Hepatocyte (in vitro differentiated cells): ENCODE measurements at regions not wholly inside any gene's neighbourhood (a gene's known extent, or its start where the extent isn't known, plus 50 kb on each side); places are given as distances from the start of the nearest gene placed in this dataset.

Experiments used
- CTCF ChIP-seq: fragments of 200-600 bp; sonication (generic); IDR thresholded peaks from 2 replicates; pipeline ENCODE4 v1.5.1; 2016; ENCODE audit warnings: antibody characterized with exemption, mild to moderate bottlenecking; ENCODE audit not compliant: poor library complexity
- EZH2 ChIP-seq: fragments of 200-600 bp; sonication (generic); IDR thresholded peaks from 2 replicates; pipeline ENCODE4 v1.6.1; 2016; ENCODE audit warnings: antibody characterized with exemption, mild to moderate bottlenecking, borderline replicate concordance
- EZH2phosphoT487 ChIP-seq: fragments of 200-600 bp; sonication (generic); IDR thresholded peaks from one replicate; pipeline ENCODE4 v1.6.1; 2018; ENCODE audit warnings: antibody characterized with exemption, mild to moderate bottlenecking, low read depth, moderate library complexity; ENCODE audit not compliant: unreplicated experiment, severe bottlenecking

DNA sequence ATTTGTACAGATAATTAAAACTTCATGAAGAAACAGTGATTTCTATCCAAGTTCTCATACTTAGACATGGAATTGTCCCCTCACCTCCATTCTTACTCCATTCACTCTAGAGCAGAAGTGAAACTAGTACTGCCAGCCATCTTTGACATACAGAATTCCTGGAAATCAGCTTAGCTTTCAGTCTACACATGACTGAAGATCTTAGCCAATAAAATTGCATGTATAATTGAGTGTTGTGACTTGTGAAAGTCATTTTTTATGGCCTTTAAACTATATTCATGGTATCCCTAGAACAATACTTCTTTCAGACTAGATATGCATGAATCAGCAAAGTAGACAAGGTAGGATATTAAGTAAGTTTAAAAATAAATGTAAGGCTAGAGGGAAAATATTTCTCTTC, 705.2 kb upstream of the ZNF608 start:
- no peak for TF ChIP-seq CTCF
- TF ChIP-seq EZH2, result no peak
- TF ChIP-seq EZH2phosphoT487, result no peak
